Limb (tissue), 2 donors: ENCODE measurements at regions not wholly inside any gene's neighbourhood (a gene's known extent, or its start where the extent isn't known, plus 50 kb on each side); places are given as distances from the start of the nearest gene placed in this dataset.

ENCODE experiments used
- DNase-seq, 2 donors: peaks; one replicate each; pipeline ENCODE4 v3.0.0-alpha.2; 2016; ENCODE audit errors: extremely low spot score in 2 of 2

DNA sequence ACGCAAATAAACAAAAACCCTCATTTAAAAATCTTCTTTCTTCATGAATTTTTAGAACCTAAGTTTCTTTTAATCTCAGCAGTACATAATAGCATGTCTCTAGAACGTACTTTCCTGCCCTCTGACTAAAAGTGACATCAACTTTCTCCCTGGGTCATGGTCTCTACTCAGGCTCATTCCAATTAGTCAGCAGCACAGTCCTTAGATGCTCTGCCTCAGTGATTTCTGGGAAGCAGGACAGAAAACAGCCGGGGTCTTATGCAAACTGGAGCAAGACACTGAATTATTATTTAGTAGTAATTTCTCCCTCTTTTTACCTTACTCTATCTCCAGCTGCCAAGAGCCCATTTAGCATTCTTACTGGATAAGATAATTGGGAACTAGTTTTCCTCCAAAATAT lies 365.2 kb downstream of the TUSC7 start:
- no peak for DNase-seq

DNA sequence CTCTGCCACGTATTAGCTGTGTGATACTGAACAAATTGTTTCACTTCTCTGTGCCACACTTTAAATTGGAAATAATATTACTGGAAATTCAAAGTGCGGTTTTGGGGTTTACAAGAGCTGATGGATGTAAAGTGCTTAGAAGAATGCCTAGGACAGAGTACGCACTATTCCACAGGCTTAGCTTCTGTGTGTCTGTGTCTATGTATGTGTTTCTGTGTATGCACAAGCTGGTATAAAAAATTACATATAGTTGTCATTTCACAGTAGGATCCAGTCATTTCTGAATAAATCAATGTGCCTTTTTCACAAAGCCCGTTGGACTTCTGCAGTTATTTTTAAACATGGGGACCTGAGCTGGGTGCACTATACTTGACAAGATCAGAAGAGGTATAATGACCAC lies 370.4 kb downstream of the TUSC7 start:
- DNase-seq, result no peak

DNA sequence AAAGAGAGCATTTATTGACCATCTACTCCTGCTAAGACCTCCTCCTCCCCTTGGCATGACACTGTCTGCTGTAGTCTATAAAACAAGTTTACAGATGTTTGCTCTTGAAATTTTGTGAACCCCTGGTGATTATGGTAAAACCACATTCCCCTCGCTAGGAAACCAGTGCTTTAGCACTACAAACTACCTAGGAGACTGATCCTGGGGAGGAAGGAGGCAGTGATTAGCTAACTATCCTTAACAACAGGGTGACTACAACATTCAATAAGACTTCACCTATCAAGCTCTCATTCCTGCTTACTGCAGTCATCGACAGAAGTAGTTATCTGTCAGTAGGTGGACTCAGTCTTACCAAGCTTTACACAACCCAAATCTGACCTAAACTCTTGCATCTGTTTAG lies 371.3 kb downstream of the TUSC7 start:
- DNase-seq, result no peak

DNA sequence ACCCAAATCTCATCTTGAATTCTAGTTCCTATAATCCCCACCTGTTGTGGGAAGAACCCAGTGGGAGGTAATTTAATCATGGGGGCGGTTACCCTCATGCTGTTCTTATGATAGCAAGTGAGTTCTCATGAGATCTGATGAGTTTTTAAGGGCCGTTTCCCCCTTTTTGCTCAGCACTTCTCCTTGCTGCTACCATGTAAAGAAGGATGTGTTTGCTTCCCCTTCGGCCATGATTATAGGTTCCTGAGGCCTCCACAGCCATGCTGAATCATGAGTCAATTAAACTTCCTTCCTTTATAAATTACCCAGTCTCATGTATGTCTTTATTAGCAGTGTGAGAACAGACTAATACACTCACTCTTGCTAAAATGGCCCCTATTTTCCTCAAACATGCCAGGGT lies 374.7 kb downstream of the TUSC7 start:
- DNase-seq, result no peak

DNA sequence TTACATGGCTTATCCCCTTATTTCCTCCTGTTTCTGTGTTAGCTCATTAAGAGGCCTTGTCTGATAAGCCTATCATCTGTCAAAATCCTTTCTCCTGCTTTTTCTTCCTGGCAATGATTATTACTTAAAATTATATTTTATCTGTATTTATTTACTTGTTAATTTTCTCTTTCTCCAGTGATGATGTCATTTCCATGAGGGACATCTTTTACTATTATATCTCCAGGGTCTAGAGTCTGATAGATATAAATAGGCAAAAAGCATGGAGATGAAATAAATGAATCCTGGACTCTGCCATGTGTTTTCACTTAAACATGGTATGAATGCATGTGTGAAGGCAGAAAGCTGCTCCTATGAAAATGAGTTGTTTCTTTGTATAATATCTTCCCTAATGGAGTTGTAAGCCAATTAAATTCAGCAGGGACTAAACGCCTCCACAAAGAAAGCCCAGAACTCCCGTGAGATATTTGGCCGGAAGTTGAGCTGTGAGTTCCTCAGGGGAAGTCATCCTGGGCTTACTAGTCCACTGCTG lies 375.2 kb downstream of the TUSC7 start:
- peak in 1 of 2 donors; percentile 21 for DNase-seq

DNA sequence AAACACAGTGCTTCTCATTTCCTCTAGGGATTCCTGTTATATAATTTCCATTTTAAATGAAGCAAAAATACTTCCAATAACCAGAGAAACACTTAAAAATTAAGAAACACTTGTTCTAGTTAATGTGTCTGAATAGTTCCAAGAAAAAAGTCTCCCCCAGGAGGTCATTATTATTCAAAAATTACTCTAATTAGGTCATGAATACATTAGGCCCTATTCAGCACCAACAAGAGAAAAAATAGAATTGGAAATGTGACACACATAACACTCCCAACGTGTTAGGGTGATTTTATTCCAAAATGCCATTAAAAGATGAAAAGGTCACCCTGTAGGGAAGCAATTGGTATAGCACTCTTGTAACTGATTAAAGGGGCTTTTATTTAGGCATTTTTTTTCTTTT lies 382.1 kb downstream of the TUSC7 start:
- DNase-seq, result no peak

DNA sequence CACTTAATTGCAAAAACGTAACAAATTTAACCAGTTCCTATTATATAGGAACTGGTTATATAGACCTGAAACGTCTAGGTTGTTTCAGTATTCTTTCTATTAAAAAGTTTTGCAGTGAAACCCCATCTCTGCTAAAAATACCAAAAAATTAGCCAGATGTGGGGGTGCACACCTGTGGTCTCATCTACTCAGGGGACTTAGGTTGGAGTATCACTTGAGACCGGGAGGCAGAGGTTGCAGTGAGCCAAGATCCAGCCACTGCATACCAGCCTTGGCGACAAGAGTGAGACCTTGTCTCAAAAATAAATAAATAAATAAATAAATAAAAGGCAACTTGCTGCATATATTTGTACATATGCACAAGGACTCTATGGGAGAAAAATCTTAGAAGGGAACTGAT lies 387.0 kb downstream of the TUSC7 start:
- no peak for DNase-seq

DNA sequence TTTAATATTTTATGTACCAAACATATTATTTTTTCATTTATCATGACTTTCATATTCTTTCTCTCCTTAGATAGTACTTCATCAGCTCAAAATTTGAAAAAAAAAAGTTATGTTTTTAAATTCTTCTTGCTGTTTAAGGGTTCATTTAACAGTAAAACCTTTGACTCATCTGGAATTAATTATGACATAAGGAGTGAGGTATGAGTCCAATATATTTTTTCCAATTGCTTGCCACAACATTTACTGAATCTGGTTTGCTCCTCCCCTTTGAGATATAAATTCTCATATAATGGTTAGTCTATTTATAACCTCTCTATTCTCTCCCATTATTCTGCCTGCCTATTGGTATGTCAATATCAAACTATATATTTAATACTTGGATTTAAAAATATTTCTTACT lies 387.8 kb downstream of the TUSC7 start:
- no peak for DNase-seq

DNA sequence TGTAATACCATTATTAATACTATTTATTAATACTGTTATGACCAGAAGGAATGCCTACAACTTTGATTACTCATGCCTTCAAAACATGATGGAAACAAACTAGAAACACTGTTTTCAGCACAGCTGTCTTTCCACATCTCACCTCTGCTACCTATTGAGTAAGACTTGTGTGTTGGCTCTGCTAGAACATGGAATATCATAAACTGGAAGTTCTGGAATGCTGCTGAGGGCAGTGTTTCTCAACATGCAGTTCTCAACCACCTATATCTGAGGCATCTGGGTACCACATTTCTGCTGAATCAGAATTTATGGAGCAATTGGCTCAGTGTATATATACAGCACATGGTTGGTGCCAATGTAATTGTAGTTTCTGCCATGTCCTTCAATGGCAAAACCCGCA lies 392.1 kb downstream of the TUSC7 start:
- DNase-seq, result no peak

DNA sequence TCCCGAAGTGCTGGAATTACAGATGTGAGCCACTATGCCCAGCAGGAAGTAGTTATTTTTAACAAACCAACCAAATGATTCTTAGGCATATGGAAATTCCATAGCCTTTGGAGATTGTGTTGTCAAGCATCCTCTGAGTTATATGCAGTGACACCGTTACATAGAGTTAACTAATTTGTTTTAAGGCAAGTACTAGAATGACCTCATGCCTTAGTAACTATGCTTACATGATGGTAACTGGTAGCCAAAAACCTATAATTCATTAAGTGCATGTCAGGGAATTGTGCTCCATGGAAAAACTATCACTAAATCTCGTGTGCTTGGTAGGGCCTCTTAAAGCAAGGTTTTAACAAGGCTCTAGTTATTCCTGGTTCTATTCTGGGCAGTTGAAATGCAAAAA lies 392.8 kb downstream of the TUSC7 start:
- DNase-seq, result no peak

DNA sequence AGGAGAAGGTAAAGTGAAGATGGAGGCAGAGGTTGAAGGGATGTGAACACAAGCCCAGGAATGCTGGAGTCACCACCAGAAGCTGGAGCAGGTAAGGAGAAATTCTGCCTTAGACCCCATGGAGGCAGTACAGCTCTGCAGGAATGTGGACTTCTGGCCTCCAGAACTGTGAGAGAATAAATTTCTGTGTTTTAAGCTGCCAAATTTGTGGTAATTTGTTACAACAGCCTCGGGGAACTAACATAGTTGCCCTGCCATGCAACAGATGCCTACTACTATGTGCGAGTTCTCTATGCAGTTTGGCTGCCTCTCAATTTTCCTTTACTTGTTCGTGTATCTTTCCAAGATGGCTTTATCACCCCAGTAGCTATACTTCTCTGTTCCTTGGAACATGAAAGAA lies 394.1 kb downstream of the TUSC7 start:
- DNase-seq, result no peak

DNA sequence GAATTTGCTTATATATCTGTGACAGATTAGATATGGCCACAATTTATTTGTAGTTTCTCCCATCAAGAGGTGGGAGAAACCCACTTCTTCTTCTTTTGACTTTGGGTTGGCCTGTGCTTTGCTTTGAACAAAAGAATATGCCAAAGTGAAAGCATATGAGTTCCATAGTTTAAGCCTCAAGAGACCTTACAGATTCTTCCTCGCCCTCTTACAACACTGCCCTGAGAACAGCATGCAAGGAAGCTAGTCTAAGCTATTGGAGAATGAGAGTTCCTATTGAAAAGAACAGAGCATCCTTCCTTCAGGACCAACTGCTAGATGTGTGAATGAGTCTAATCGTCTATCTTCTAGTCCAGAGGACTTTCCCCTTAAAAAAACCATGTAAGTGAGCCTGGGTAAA lies 394.8 kb downstream of the TUSC7 start:
- no peak for DNase-seq

DNA sequence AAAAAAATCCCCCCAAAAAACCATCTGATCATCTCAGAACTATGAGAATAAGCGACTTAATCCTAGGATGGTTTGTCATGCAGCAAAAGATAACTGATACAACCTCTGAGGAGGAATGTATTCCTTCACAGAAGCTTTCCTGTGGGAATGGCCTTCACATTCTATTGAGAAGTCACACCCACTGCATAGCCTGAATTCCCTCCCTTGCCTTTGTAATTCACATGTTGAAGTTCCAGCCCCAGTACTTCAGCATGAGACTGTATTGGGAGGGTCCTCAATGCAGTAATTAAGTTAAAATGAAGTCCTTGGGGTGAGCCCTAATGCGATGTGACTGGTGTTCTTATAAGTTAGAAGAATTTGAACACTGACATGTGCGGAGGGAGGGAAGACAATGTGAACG lies 395.2 kb downstream of the TUSC7 start:
- no peak for DNase-seq

DNA sequence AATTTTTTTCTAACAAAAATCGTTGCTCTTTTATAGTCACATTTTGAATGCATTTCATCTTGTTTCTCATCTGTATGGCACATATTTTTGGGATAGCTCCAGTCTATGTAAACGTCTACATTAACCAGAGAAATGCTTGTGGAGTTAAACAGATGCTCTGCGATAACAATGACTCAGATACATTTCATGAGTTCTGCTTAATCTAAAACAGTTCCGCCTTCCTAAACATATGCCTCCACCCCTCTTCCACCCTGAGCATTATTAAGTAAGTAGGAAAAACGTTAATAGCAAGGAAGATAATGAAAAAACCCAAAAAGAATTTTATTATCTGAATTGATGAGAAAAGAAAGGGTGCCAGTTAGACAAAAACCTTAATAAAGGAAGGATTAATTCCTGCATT lies 396.1 kb downstream of the TUSC7 start:
- peak in 1 of 2 donors; percentile 32 for DNase-seq

DNA sequence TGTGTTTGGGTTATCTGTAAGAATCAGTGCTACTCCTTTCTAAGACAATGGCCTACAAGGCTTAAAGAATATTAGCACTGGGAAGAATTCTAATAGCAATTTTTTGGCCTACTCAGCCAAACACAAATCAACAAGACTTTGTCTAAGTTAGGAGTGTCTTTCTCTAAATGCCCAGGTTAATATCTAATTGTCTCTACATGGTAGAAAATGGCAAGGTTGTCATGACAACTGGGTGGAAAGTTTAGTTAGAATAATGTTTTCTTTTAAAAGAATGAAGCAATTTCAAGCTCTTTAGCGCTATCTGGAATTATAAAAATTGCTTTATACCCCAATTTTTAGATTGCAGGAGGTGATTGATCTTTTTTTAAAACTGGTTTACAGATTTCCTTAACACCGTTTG lies 396.8 kb downstream of the TUSC7 start:
- no peak for DNase-seq

DNA sequence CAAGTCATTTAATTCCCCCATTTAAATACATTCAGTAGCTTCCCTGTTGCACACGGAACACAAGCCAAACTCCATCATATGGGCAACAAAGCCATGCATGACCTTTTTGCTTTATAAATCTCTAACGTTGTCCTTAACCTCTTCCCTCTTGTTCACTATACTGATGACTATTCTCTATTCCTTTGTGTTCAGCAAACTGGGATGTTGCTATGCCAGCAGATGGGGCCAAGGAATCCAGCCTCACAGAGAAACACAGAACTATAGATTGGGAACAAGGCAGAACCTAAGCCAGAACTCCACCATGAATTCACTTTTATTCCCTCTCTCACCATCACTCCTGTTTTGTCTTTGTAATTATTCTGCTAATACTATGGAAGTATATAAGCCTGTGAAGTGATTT lies 398.4 kb downstream of the TUSC7 start:
- no peak for DNase-seq

DNA sequence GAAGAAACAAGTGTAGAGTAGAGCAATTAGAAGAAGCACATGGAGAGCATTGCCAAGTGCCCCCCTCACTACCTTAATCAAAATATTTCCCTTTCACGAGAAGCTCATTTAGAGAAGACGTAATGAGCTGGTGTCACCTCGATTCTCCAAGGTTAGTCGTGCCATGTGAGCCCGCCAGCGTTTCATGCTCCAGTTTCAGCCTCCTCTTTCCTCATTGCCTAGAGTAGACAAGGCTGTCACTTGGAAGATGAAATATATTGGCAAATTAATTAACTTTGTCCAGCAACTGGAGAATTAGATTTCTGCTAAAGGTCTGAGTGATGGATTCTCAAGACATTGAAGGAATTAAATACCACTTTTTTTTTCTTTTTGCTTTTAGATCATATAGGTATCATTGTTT lies 399.6 kb downstream of the TUSC7 start:
- no peak for DNase-seq

DNA sequence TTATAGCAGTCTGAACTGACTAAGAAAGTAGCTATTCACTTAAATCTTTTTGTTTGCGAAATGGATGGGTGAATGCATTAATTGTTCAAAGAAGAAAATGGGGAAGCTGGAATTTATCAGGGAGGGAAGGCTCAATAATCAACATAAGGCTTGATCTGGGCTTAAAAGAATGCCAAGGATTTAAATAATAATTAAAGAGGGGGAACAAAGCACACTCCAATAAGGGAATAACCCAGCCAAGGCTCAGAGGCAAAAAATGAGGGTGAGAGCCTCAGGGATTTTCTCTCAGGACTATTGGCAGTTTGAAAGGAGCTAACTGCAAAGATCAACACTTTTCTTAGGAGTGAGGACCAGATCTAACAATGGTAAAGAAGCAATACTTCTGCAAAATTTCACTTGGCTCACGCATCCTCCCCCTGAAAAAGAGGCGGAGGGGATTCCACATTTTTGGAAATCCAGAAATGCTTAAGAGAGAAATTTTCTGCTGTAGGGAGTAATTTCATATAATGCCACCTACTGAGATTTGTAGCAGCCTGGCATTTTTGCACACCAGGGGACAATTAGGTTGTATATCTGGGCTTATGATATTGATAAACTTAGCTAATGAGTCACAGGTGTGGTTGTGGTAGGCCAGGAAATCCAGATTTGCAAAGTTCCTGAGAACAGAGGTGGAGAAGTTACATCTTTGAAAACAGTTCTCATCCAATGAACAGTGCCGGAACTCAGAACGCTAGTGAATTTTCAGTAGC lies 405.1 kb downstream of the TUSC7 start:
- DNase-seq, result no peak

DNA sequence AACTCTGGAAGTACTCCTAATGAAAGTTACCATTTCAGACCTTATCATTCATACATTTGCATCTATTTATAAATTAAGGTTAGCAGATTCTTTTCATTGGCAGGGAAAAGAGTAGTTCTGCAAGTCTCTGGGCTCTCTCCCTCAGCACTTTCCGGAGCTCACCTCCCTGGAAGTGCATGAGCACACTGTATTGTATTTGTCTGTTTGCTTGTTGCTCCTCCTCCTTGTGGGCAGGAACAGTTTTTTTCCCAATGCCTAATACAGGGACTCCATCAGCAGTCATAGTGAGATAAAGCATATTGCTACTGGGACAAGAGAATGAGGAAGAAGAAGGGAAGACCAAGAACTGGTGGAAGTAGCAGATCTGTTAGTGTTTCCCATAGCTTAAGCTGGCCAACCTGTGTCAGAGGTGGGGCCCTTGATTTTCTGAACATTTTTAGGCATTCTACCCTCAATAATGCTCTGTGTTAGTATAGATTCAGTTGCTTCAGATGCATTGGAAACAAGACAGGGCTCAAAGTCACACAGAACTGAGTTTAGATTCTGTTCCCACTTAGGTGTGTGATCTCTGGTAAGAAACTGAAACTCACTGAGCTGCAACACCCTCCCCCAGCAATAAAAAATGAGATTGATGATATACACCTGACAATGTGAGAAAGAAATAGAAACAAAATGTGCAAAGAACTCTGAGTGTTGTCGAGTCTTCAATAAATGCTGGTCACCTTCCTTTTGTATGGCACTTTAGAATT lies 407.8 kb downstream of the TUSC7 start:
- DNase-seq, result no peak

DNA sequence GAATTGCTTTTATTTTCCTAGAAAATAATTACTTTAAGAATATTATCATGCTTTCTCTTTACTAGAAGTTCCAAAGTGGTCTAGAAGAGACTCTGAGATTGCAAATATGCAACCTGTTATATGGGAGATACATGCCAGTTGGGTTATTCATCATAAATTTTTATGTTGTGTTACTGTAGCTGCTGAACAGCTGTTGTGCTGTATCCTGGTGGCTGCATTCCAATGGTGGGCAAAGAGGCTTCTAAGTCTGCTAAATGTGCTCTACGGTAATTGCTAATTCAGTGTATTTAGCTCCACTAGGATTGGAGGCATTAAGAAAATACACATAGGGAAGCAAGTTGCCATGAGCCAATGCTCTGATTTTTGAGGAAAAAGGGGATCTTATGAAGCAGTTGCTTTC lies 409.0 kb downstream of the TUSC7 start:
- DNase-seq, result peak in 1 of 2 donors; percentile 49

DNA sequence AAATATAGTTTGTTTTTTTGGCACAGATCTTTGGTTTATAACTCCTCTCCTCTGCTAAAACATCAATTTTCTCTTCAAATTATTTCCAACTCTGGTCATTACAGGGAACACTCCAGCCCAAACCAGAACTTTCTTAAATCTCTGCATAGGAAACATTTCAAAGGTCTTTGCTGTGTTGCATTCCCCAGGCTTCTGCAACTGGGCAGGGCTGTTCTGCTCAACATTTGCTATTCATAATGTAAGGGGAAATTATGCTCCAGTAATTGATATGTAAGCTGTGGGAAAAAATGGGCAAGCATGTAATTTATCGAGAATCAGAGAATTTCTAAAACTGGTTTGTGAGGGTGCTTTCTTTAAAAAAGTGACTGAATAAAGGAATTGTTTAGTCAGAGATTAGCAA lies 410.4 kb downstream of the TUSC7 start:
- no peak for DNase-seq

DNA sequence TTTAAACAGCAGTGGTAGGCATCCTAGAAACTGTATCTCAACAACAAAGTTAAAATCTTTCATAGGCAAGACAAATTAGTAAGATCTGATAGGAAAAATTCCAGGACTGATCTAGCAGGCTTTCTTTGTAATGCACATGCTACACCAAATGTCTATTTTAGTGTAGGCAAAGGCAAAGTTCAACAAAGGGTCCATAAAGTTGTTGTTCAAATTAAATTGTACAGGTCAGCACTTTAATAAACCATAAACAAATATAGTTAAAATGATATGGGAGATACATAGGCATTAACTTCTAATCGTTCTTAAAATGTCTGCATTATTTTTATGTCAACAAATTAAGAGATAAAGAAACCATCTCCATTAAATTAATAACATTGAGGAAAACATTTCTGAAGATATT lies 413.0 kb downstream of the TUSC7 start:
- DNase-seq, result no peak

DNA sequence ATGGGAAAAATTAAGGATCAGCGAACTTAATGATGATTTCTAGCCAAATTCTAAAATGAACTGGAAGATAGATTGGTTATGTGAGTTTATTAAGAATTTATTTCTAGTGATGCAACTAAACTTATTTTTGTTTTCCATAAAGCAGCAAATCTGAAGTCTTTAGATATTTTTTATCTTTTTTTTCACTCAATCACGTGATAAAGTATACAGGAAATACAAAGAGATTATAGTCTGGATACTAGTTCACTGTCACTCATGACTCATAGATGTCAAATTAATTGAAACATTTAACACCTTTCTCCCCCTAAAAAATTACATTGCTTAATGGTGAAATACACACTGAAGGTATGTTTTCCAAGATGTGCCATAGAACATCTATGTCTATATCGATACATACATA lies 416.9 kb downstream of the TUSC7 start:
- no peak for DNase-seq
